ENCODE measurements at regions not wholly inside any gene's neighbourhood (a gene's known extent, or its start where the extent isn't known, plus 50 kb on each side); places are given as distances from the start of the nearest gene placed in this dataset.

- no peaks in the 10 kb centered on the region for H3K36me3 ChIP-seq (ENCODE audit: insufficient read depth, low read length)
- H3K9me3 ChIP-seq (ENCODE audit: low read depth, low read length): no peaks in the 10 kb centered on the region
- no peak overlapping the region for H3K4me3 ChIP-seq
- no peak overlapping the region for H3K9ac ChIP-seq (ENCODE audit: insufficient read length)
- H3K27ac ChIP-seq: no peak overlapping the region
- TF ChIP-seq EZH2 (IDR thresholded peaks at IDR 0.05): no peak
- DNase-seq (ENCODE audit: low read depth, low spot score): no peak
Observed at GRCh38 chr16:17866996-17867395, 396.2 kb upstream of the XYLT1 start.

DNA sequence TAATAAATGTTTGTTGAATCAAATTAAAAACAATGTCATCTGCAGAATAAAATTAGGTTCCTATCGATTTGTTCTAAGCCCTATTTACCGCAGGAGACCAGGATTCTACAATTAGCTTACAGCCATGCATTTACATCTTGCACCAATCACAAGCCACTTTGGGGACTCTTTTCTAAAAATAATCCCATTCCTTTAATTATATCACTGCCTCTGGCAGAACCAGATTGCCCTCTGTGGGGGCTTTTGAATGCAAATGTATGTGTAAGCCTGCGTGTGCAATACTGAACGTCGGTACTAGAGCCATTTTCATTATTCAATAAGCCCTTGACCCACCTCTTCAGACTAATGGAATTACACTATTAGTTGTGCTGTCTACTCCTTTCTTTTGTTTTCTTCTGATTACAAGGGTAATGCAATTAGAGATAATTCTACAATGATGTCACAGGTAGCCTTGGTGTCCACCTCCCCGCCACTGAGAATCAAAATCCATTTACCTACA lies 391.3 kb upstream of the XYLT1 start:
- Histone ChIP-seq H3K9me3 (ENCODE audit: low read depth, low read length) (no peaks in the 10 kb centered on the region), H3K9ac (ENCODE audit: insufficient read length) (no peak overlapping the region), H3K27ac (no peak overlapping the region), H3K4me3 (no peak overlapping the region), H3K36me3 (ENCODE audit: insufficient read depth, low read length) (no peaks in the 10 kb centered on the region)
- DNase-seq (ENCODE audit: low read depth, low spot score): no peak
- no peak for TF ChIP-seq POLR2AphosphoS5 (IDR thresholded peaks at IDR 0.05; ENCODE audit: borderline replicate concordance, low read depth, low read length)
- TF ChIP-seq FOXP2 (optimal IDR thresholded peaks at IDR 0.05; ENCODE audit: control extremely low read depth, extremely low read length, insufficient read depth): no peak
- no peak for TF ChIP-seq EZH2 (IDR thresholded peaks at IDR 0.05)

DNA sequence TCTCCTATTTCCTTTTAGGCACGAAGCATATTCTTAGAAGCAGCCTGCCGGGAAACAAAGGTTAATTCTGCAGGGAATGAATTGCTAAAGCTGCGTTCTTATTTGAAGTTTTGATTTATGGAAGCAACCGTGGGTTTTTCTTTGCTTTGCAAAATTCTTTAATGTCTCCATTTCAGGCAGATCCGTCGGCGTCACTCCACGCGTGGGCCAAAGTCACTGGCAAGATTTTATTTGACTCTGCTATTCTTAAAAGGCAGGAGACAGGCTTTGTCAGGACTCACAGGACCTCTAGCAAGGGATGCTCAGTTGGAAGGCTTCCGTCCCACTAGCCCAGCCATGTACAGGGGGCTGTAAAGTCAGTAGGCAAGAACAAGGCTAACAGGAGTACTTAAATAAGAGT lies 387.3 kb upstream of the XYLT1 start:
- Histone ChIP-seq H3K27ac (no peak overlapping the region), H3K4me3 (no peak overlapping the region), H3K9ac (ENCODE audit: insufficient read length) (no peak overlapping the region), H3K36me3 (ENCODE audit: insufficient read depth, low read length) (no peaks in the 10 kb centered on the region), H3K9me3 (ENCODE audit: low read depth, low read length) (no peaks in the 10 kb centered on the region)
- no peak for DNase-seq (ENCODE audit: low read depth, low spot score)
- no peak for TF ChIP-seq POLR2AphosphoS5 (IDR thresholded peaks at IDR 0.05; ENCODE audit: borderline replicate concordance, low read depth, low read length)
- no peak for TF ChIP-seq FOXP2 (optimal IDR thresholded peaks at IDR 0.05; ENCODE audit: control extremely low read depth, extremely low read length, insufficient read depth)
- TF ChIP-seq EZH2 (IDR thresholded peaks at IDR 0.05): no peak

- TF ChIP-seq FOXP2 (optimal IDR thresholded peaks at IDR 0.05; ENCODE audit: control extremely low read depth, extremely low read length, insufficient read depth) (no peak), POLR2AphosphoS5 (IDR thresholded peaks at IDR 0.05; ENCODE audit: borderline replicate concordance, low read depth, low read length) (no peak), EZH2 (IDR thresholded peaks at IDR 0.05) (no peak)
- no peaks in the 10 kb centered on the region for H3K9me3 ChIP-seq (ENCODE audit: low read depth, low read length)
Observed at GRCh38 chr16:17853958-17854357, 383.2 kb upstream of the XYLT1 start.

GRCh38 chr16:17852977-17853702 lies 382.4 kb upstream of the XYLT1 start:
- Histone ChIP-seq H3K4me3 (no peak overlapping the region), H3K27ac (no peak overlapping the region), H3K9ac (ENCODE audit: insufficient read length) (no peak overlapping the region), H3K9me3 (ENCODE audit: low read depth, low read length) (no peaks in the 10 kb centered on the region), H3K36me3 (ENCODE audit: insufficient read depth, low read length) (no peaks in the 10 kb centered on the region)
- TF ChIP-seq POLR2AphosphoS5 (IDR thresholded peaks at IDR 0.05; ENCODE audit: borderline replicate concordance, low read depth, low read length): no peak
- TF ChIP-seq EZH2 (IDR thresholded peaks at IDR 0.05): no peak
- no peak for TF ChIP-seq FOXP2 (optimal IDR thresholded peaks at IDR 0.05; ENCODE audit: control extremely low read depth, extremely low read length, insufficient read depth)
- no peak for DNase-seq (ENCODE audit: low read depth, low spot score)

More at GRCh38 chr16:17853958-17854357, 383.2 kb upstream of the XYLT1 start:
- no peak overlapping the region for H3K27ac ChIP-seq
- no peak for DNase-seq (ENCODE audit: low read depth, low spot score)
- H3K36me3 ChIP-seq (ENCODE audit: insufficient read depth, low read length): no peaks in the 10 kb centered on the region
- H3K4me3 ChIP-seq: no peak overlapping the region
- no peak overlapping the region for H3K9ac ChIP-seq (ENCODE audit: insufficient read length)

GRCh38 chr16:17850581-17851250 lies 380.0 kb upstream of the XYLT1 start:
- no peak overlapping the region for H3K4me3 ChIP-seq
- no peak for DNase-seq (ENCODE audit: low read depth, low spot score)
- TF ChIP-seq EZH2 (IDR thresholded peaks at IDR 0.05) (no peak), POLR2AphosphoS5 (IDR thresholded peaks at IDR 0.05; ENCODE audit: borderline replicate concordance, low read depth, low read length) (no peak), FOXP2 (optimal IDR thresholded peaks at IDR 0.05; ENCODE audit: control extremely low read depth, extremely low read length, insufficient read depth) (no peak)
- no peak overlapping the region for H3K27ac ChIP-seq
- H3K36me3 ChIP-seq (ENCODE audit: insufficient read depth, low read length): no peaks in the 10 kb centered on the region
- H3K9ac ChIP-seq (ENCODE audit: insufficient read length): no peak overlapping the region
- H3K9me3 ChIP-seq (ENCODE audit: low read depth, low read length): no peaks in the 10 kb centered on the region

DNA sequence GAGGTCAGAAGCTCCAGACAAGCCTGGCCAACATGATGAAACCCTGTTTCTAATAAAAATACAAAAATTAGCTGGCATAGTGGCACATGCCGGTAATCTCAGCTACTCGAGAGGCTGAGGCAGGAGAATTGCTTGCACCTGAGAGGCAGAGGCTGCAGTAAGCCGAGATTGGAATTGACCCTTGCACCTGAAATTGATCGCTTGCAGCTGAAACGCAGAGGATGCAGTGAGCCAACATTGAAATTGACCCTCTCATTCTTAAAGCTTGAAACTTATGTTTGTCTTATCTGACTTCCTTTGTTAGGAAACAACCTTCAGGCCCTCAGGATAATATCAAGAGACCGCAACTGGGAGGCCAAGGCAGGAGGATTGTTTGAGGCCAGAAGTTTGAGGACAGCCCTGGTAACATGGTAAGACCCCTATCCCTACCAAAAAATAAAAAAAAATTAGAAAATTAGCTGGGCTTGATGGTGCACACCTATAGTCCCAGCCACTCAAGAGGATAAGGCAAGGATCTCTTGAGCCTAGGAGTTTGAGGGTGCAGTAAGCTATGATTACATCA lies 376.6 kb upstream of the XYLT1 start:
- no peak overlapping the region for H3K4me3 ChIP-seq
- no peak overlapping the region for H3K9ac ChIP-seq (ENCODE audit: insufficient read length)
- H3K9me3 ChIP-seq (ENCODE audit: low read depth, low read length): no peaks in the 10 kb centered on the region
- H3K27ac ChIP-seq: no peak overlapping the region
- no peak for DNase-seq (ENCODE audit: low read depth, low spot score)
- TF ChIP-seq FOXP2 (optimal IDR thresholded peaks at IDR 0.05; ENCODE audit: control extremely low read depth, extremely low read length, insufficient read depth): no peak
- no peaks in the 10 kb centered on the region for H3K36me3 ChIP-seq (ENCODE audit: insufficient read depth, low read length)

- H3K27ac ChIP-seq: no peak overlapping the region
- no peaks in the 10 kb centered on the region for H3K9me3 ChIP-seq (ENCODE audit: low read depth, low read length)
- no peak overlapping the region for H3K9ac ChIP-seq (ENCODE audit: insufficient read length)
- no peak overlapping the region for H3K4me3 ChIP-seq
- TF ChIP-seq EZH2 (IDR thresholded peaks at IDR 0.05) (no peak), FOXP2 (optimal IDR thresholded peaks at IDR 0.05; ENCODE audit: control extremely low read depth, extremely low read length, insufficient read depth) (no peak), POLR2AphosphoS5 (IDR thresholded peaks at IDR 0.05; ENCODE audit: borderline replicate concordance, low read depth, low read length) (no peak)
- no peaks in the 10 kb centered on the region for H3K36me3 ChIP-seq (ENCODE audit: insufficient read depth, low read length)
- no peak for DNase-seq (ENCODE audit: low read depth, low spot score)
Observed at GRCh38 chr16:17846030-17846429, 375.3 kb upstream of the XYLT1 start.

All from SK-N-MC (cell line).